ENCODE measurements at regions not wholly inside any gene's neighbourhood (a gene's known extent, or its start where the extent isn't known, plus 50 kb on each side); places are given as distances from the start of the nearest gene placed in this dataset.

GRCh38 chr16:86124321-86124720, 225.4 kb downstream of the IRF8 start:
- no peak for FAIRE-seq

GRCh38 chr16:86126891-86127290, 227.9 kb downstream of the IRF8 start:
- FAIRE-seq = no peak

DNA sequence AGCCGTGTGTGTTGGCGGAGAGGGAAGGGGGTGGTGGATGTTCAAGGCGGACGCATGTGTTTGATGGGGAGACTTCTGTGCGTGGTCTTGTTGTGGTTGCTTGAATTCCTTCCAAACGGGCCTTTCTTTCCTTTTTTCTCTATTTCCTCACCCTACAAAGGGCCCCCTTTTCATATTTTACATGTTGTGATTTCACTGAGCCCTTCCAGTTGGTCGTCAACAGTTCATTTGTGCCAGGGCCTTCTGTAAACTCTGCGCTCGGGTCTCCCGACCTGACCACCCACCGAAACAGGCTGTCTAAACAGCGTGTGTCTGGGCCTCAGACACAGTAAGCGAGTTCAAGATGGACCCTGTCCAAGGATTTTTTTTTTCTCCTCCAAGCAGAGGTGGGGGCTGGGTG, 228.4 kb downstream of the IRF8 start:
- FAIRE-seq = no peak

GRCh38 chr16:86128246-86128645, 229.3 kb downstream of the IRF8 start:
- no peak for FAIRE-seq

GRCh38 chr16:86129541-86129940, 230.6 kb downstream of the IRF8 start:
- no peak for FAIRE-seq

DNA sequence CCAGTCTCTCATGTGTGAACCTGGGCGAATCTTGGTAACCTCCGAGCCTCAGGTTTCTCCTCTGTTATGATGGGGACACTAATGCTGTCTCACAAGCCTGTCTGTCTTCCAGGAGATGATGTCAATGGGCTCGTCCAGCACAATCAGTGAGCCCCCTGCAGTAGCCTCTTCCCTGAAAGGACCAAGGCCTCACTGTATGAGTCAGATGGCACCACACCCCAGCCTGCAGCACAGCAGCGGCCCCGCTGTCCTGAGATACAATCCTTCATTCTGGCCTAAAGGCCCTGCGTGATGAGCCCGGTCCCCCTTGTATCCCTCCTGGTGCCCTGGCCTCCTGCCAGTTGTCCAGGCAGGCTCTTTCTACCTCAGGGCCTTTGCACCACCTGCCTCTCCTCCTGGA, 234.4 kb downstream of the IRF8 start:
- no peak for FAIRE-seq

DNA sequence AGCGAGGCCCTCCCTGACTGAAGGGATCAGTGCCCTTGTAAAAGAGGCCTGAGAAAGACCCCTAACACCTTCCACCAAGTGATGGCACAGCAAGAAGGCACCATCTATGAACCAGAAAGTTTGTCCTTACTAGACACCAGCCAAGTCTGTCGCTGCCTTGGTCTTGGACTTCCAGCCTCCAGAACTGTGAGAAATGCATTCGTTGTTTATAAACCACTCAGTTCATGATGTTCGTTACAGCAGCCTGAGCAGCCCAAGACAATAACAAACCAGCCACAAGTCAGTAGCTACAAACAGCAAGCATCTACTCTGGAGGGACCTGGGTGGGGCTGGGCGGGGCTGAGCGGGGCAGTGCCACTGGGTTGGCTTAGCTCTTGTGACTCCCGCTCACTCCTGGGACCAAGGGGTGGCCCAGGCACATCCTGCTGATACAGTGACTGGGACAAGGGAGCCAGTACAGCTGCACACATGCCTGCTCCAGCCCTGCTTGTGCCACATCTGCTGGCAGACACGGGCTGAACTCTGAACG, 234.9 kb downstream of the IRF8 start:
- no peak for FAIRE-seq

- FAIRE-seq = no peak
Measured at GRCh38 chr16:86134802-86135461, 236.0 kb downstream of the IRF8 start.

GRCh38 chr16:86137359-86137758, 238.4 kb downstream of the IRF8 start:
- FAIRE-seq = no peak

DNA sequence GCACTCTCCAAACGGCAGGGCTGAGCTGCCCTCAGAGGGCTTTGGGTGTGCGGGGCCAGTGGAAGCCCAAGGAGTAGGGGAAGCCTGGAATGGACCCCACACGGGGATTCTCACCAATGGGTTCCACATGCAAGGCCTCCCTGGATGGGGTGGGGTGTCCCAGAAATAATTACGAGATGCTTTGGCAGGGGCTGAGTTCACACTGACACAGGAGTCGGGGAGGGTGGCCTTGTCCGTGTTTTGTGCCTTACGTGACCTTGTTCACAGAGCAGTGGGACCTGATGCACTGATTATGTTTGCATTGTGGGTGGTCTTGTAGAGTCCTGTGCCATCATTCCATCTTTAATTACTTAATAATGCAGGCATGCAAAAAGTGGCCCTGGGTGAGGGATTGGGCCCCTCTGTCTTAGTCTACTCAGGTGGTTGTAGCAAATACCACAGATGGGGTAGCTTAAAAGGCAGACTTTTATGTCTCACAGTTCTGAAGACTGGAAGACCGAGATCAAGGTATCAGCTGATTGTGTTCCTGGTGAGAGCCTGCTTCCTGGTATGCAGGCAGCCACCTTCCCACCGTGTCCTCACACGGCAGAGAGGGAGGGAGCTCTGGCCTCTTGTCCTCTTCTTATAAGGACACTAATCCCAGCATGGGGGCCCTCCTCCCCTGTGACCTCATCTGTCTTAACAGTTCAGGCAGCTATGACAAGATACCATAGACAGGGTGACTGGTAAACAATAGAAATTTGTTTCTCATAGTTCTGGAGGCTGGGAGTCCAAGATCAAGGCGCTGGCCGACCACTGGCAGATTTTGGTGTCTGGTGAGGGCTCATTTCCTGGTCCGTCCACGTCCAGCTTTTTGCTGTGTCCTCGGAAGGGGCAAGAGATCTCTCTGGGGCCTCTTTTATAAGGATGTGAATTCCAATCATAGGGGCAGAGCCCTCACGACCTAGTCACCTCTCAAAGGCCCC, 239.4 kb downstream of the IRF8 start:
- no peak for FAIRE-seq

GRCh38 chr16:86142801-86143236, 243.9 kb downstream of the IRF8 start:
- FAIRE-seq = no peak

DNA sequence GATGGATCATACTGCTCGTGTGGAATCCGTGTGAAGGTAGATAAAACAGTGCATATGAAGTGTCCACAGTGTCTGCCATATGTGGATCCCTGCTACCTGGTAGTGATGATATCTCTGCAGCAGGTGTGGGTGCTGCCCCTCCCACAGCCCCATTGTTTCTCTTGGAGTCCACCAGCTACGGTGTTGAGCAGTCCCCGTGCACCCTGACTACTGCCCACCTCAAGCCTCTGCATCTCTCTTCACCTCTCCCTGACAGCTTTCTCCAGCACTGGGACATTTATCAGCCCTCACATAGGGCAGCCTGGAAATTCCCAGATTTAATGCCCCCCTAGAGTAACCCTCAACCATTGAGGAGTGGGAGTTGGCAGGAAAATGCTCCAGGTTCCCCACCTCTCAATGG, 244.7 kb downstream of the IRF8 start:
- FAIRE-seq = no peak

GRCh38 chr16:86145669-86146068, 246.7 kb downstream of the IRF8 start:
- FAIRE-seq = no peak

DNA sequence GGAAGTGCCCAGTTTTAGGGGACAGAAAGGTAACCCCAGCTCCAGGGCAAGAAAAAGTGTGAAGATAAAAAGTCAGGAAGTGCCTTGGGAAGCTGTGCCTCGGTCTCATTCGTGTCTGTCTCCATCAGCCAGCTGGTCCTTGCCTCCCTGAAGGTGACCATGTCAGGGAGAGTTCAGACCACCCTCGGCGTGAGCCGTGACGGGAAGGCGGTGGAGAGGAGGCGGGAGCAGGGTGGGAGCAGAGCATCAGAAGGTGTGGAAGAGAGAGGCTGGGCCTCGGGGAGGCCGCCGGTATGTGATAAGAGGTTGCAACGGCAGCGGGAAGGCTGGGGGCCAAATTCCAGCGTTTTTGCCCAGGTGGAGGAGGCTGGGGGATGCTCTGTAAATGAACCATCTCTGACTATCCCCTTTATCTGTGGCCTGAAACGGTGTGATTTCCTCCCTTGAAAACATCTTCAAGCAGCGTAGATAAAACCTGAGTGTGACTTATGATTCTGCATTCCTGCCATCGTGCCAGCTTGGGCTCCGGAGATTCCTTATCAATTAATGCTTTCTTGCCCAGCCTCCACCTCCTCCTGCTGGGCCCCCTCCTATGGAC, 251.8 kb downstream of the IRF8 start:
- no peak for FAIRE-seq

DNA sequence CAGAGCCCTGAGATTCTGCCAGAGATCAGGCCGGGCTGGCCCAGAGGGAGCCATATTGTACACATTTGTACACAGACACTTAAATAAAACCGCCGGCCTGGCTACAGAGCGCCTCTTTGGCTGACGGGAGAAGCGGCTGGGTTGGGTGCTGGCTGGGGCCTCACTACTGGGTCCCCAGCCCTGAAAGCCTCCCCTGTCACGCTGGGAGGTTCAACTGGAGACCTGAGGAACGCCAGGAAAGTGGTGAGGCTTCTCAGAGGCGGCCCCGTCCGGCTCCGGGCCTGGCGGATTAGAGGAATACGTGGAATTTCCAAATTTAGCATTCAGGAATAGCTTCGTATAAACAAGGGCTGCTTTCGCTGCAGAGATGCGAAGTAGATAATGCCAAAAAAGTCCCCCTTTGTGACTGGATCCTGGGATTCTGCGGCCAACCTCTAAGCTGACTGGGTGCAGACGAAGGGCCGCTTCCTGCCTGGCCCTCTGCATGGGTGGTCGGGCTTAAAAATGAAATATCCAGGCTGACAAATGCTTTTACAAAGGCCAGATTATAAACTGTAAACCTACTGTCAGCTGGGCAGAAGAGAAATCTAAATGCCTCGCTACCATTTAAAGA, 252.4 kb downstream of the IRF8 start:
- no peak for FAIRE-seq

- FAIRE-seq = no peak
Measured at GRCh38 chr16:86156155-86156554, 257.2 kb downstream of the IRF8 start.

DNA sequence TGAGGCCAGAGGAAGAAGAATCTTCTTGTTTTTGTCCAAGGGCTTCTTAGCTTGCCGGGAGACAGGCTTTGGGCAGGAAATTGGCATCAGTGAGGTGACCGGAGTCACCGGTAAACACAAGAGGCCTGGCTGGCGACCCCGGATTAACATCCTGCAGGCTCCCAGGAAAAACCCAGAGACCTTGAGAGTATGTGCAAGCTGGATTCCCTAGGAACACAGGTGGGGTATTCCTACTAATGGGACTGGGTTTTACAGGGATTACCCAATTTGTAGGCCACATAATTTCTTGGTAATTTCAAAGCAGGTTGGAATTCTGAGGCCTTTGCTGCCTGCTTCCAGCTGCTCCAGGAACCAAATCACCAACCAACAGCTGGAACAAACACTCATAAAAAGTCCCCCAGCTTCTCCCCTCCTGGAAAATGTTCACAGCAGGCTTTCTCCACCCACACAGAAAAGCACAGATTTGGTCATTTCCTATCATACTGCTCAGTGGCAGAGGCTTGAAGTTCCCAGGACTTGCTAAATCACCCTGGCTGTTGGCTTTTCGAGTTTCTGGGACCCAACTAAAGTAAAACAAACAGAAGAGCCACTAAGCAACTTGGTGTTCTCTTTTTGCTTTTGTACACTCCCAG, 258.8 kb downstream of the IRF8 start:
- FAIRE-seq = no peak

DNA sequence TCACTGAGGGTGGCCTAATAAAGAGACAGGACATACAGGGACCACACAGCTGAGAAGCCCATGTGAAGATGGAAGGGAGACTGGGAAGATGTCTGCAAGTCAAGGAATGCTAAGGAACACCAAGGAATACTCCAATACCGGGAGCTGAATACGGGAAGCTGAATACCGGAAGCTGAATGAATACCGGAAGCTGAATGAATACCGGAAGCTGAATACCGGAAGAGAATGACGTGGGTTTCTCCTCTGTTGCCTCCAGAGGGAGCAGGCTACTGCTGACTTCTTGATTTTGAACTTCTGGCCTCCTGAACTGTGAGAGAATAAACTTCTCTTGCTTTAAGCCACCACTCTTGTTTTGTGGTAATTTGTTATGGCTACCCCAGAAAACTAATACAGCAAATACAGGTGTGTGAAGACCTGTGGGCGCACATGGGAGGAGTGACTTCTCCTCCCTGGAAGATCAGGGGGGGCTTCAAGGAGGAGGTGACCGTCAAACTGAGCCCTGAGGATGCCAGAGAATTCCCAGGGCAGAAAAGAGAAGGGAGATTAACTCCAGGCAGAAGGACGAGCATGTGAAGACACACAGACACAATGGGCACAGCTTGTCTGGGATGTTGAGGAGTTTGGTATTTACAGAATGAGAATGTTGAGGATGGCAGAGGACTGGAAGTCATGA, 259.9 kb downstream of the IRF8 start:
- no peak for FAIRE-seq

GRCh38 chr16:86165479-86165878, 266.5 kb downstream of the IRF8 start:
- no peak for FAIRE-seq

DNA sequence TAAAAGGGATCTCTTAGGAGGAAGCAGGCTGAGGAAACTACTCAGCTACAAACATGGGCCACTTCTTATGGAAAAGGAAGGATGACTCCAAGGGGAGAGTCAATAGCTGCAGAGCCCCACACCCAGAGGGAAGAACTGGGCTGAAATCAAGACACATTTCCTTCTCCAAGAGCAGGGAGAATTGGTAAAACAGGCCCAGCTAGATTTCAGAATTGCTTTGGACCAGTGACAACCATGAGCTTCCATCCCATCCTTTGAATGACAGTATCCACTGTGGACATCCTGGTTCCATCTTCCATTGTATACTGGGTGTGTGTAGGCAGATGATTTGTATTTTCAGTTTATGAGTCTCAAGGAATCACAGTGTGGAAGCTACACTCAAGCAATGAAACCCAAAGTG, 267.5 kb downstream of the IRF8 start:
- no peak for FAIRE-seq

- FAIRE-seq = no peak
Measured at GRCh38 chr16:86167061-86167460, 268.1 kb downstream of the IRF8 start.

GRCh38 chr16:86170720-86171119, 271.8 kb downstream of the IRF8 start:
- no peak for FAIRE-seq
